GM19395 (cell line): ENCODE measurements at regions not wholly inside any gene's neighbourhood (a gene's known extent, or its start where the extent isn't known, plus 50 kb on each side); places are given as distances from the start of the nearest gene placed in this dataset.
"Not testable (repeated sequence)": the region's sequence is repeated elsewhere in the genome, so short reads cannot be mapped to it uniquely, and the experiment has no call there.

Experiments used
- ATAC-seq: cut with Tn5 transposase; IDR thresholded peaks from one replicate; pipeline ENCODE4 v1.9.1; 2021; ENCODE audit warnings: mild to moderate bottlenecking, moderate library complexity; ENCODE audit not compliant: unreplicated experiment

DNA sequence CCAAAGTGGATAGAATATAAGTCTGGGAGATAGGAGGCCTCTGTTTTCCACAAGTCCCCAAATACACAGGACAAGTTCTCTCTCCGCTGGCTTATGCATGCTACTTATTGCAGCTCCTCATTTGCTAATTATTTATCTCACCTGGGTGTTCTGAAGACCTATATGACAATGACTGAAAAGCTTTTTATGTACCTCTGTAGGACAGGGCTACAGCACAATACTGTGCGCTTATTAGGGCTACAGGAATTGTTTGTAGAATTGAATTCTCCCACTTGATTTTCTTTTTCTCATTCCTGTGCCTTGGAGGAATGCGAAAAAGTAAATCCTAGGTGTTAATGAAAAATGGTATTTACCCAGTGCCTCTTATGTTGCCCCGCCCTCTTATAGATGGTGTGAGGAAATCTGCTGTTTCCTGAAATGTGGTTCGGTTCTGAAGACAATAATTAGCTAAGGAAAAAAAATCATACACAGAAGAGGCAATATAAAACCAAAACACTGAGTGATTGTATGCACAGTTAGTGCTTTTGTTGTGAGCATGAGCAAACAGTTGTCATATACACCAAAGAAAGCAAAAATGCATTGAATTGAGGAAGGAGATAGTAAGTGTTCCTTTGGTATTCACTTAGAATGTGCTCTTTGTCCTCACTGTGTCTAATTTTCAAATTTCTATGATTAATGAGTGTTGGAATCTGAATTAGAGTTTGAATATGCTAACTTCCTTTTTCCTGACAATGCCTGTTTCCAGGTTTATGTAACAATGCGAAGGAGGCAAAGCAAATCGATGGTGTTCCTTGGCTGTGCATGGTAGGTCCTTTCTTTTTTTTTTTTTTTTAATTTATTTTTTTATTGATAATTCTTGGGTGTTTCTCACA is 78.7 kb upstream of the PNPT1 start:
- ATAC-seq = no peak

DNA sequence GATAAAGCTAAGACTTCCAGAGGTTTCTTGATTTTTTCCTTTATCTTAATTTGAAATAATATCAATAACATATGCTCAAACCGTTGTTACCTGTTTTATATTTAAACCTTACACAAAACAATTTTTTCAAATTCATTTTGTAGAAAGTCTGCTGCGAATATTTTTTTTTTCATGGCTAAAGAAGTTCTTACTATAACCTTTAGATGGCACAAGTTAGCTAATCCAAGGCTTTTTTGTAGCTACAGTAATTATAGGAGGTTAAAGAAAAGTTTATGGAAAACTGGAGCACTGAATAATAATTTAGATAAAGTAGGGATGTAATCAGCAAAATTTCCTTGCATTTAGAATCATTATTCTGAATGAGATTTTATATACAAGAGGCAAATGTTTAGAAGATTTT is 78.0 kb upstream of the PNPT1 start:
- no peak for ATAC-seq

DNA sequence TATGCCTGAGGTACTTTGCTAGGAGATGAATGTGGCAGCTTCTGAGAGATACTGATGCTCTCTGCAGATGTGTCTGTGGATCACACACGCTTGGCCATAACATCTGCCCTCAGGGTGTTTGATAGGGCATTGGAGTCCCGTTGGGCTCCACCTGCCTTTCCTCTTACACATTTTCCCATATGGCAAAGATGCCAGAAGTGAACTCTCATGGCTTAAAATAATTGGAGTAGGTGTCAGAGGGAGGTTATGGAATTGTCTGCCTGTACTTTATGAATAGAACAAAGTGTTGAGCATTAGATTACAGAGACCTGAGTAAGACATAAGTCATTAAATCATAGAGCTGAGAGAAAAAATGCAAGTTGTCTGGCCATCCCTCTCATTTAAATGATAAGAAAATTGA is 75.3 kb upstream of the PNPT1 start:
- no peak for ATAC-seq

DNA sequence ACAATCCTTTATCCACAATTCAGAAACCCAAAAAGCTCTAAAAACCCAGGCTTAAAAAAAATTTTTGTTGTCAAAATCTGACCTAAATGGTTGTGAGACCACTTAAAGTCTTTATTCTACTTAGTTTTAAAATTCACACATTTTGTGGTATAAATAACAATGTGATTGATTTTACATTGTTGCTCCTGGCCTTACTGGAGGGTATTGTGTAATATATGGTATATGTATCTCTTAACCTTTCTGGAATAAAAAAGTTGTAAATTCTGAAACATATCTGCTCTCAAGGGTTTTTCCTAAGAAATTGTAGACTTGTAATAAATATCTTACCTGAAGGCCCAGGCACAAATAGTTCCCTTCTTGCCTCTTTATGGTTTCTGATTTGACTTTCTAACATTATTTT is 73.3 kb upstream of the PNPT1 start:
- ATAC-seq = no peak

DNA sequence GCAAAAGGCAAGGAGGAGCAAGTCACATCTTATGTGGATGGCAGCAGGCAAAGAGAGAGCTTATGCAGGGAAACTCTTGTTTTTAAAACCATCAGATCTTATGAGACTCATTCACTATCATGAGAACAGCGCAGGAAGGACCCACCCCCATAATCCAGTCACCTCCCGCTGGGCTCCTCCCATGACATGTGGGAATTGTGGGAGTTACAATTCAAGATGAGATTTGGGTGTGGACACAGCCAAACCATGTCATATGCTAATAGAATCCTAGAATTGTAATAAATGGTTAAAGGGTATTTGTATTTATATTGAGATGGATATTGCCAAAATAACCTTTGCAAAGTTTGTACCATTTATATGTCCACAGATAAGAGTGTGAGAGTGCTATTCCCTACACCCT is 72.1 kb upstream of the PNPT1 start:
- ATAC-seq = not testable (repeated sequence)

DNA sequence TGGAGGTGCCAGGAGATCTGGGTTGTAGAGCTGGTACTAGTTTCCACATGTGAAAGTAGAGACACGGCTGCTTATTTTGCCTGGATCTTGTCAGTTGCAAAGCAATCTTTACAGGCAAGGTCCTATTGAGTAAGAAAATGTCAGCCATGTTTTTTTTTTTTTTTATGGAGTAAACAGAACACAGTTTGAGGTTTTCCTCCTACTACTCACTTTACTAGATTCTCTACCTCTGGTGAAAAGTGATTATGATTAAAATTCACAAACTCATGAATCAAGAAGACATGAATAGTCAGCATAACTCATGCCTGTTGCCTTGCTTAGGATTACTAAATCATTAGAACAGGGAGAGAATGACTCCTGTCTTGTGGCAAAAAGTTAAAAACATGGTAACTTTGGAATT is 70.1 kb upstream of the PNPT1 start:
- ATAC-seq = no peak

DNA sequence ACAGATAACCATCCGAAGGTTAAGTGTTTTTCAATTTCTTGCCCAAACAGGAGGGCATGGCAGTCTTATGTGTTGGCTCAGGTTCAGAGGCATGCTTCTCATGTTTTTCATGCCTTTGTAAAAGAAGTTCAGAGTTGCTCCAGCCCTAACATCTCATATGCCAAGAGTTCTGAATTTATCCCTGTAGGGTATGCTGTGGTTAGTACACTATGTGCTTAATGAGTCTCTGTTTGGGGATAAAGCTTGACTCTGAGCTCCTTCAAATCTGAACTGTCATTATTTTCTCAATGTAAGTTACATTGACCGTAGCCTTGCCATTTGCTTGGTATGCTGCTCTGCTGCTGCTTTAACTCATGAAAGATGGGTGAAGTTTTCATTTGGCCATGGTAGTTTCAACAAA is 67.9 kb upstream of the PNPT1 start:
- no peak for ATAC-seq

DNA sequence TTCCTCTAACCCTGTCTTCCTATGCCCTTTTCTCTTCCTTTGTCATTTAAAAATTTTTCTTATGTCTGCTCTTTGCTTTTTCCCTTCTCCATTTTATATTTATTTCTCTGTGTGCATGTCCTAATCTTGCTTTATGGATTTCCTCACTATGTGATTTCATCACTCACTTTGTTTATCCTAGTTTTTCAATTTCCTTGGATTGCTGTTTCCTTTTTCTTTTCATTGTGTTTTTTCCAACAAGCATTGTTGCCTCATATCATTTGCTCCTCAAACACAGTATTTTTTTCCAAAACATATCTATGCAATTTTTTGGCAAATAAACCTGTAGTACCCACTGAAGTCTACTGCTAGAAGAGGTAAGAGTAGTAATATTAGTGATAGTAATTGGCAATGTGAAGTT is 67.4 kb upstream of the PNPT1 start:
- ATAC-seq = no peak

DNA sequence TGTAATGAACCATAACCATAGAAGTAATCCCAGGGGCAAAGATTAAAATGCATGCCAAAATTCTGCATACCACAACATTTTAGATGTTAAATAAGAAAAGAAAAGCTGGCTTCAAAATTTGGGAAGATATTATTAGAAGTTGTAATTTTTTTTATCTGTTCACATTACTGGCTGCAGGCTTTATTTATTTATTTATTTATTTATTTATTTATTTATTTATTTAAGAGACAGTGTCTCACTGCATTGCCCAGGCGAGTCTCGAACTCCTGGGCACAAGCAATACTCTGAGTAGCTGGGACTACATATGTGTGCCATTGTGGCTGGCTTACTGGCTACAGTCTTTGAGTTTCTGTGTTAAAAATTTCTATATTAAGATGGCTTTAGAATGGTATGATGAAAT is 66.5 kb upstream of the PNPT1 start:
- ATAC-seq = no peak

DNA sequence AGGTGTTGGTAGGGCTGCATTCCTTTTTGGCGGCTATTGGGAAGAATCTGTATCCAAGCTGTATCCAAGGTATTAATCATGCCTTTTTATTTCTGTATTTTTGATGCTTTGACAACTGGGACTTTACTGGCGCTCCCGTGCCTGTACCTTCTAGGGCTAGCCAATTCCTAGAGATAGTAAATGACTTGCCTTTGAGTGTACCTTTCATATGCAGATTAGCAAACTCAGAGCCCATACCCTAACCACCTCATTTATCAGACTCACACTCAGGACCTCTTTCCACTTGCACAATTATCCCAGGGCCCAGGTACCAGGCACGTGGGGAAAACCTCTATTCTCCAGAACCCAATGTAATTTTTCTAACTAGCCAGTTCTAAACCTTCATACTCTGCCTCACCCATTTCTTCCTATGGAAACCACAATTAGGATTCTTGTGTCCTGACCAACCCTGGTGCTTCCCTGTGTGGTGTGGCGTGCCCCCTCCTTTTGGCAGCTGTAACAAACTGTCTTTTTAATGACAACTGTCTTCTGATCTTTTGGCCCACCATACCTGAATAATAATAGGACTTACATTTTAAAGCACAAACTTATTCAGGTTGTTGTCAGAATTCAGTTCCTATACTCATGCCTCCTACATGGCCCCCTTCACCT is 65.8 kb upstream of the PNPT1 start:
- no peak for ATAC-seq

DNA sequence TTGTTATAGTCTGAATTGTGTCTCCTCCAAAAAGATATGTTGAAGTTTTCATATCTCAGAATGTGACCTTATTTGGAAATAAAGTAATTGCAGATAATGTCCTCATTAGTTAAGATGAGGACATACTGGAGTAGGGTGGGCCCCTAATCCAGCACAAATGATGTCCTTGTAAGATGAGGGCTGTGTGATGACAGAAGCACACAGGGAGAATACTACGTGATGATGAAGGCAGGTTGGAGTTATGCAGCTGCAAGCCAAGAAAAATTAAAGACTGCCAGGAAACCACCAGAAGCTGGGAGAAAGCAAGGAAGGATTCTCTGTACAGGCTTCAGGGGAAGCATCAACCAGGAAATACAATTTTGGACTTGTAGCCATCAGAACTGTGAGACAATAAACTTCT is 58.3 kb upstream of the PNPT1 start:
- ATAC-seq = no peak

DNA sequence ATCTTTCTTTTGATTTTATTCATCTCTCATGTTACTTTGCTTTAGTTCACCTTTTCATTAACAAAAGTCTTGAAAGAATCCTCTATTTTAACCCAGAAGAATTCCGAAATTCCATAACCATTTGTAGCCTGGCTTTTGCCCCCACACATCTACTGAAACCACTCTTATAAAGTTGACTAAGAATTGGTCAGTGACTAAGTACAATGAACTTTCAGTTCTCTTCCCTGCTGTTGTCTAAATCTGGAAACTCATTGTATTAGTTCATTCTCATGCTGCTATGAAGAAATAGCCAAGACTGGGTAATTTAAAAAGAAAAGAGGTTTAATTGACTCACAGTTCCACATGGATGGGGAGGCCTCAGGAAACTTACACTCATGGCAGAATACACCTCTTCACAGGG is 49.9 kb upstream of the PNPT1 start:
- peak; percentile 69 for ATAC-seq
